IPS DF 6.9 (cell line): ENCODE measurements at regions not wholly inside any gene's neighbourhood (a gene's known extent, or its start where the extent isn't known, plus 50 kb on each side); places are given as distances from the start of the nearest gene placed in this dataset.

Source experiments
- DNase-seq: peaks from one replicate; pipeline ENCODE4 v3.0.0-alpha.2; 2013; ENCODE audit warnings: low read depth, low spot score
- H3K27ac ChIP-seq: one replicate; pipeline ENCODE4 v1.5.1; 2013; ENCODE audit warnings: low read length, control low read depth
- H3K27me3 ChIP-seq: 2 replicates; pipeline ENCODE4 v1.6.1; 2013; ENCODE audit warnings: mild to moderate bottlenecking, low read length; ENCODE audit not compliant: control insufficient read depth, insufficient read depth
- H3K36me3 ChIP-seq: 2 replicates; pipeline ENCODE4 v1.6.1; 2013; ENCODE audit warnings: low read length; ENCODE audit not compliant: control insufficient read depth, insufficient read depth
- H3K4me1 ChIP-seq: 2 replicates; pipeline ENCODE4 v1.6.1; 2013; ENCODE audit warnings: low read length; ENCODE audit not compliant: control insufficient read depth, insufficient read depth
- H3K4me3 ChIP-seq: 2 replicates; pipeline ENCODE4 v1.5.1; 2013; ENCODE audit warnings: mild to moderate bottlenecking, low read length
- H3K9me3 ChIP-seq: 2 replicates; pipeline ENCODE4 v1.6.1; 2013; ENCODE audit warnings: low read length, inconsistent platforms; ENCODE audit not compliant: control insufficient read depth, insufficient read depth
- WGBS: extraction: QIAGEN DNeasy Blood & Tissue Kit; methylation state at CpG from one replicate; pipeline ENCODE4 v1.1.7; 2013; ENCODE audit warnings: mixed read lengths, missing lambda C conversion rate; ENCODE audit not compliant: insufficient read length, insufficient coverage; 5-methylcytosine and 5-hydroxymethylcytosine counted together

DNA sequence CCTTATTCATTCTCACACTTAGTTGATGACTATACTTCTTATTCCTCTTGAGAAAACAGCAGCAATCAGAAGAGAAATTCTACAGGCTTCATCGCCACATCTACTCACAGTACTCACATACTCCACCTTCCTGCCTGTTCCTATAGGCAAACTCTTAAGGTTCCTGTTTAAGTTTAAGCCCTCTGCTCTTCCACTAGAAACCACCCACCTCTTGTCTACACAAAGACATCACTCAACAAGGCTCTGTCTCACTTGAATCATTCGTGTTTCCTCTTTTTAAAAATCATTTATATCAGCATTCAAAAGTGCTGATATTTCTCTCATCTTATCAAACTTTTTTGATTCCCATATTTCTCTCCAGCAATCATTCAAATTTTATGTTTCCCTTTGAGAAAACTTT lies 85.5 kb upstream of the ADO start:
- no peak overlapping the region for H3K27ac ChIP-seq
- no peaks in the 10 kb centered on the region; the same call in 1 of the 2 replicates for H3K27me3 ChIP-seq
- H3K4me1 ChIP-seq, result no peaks in the 10 kb centered on the region
- H3K36me3 ChIP-seq, result no peaks in the 10 kb centered on the region
- H3K4me3 ChIP-seq, result no peak overlapping the region
- H3K9me3 ChIP-seq, result no peaks in the 10 kb centered on the region
- WGBS, result no CpG with 5 or more reads among the region's 2 CpGs
- DNase-seq, result no peak

DNA sequence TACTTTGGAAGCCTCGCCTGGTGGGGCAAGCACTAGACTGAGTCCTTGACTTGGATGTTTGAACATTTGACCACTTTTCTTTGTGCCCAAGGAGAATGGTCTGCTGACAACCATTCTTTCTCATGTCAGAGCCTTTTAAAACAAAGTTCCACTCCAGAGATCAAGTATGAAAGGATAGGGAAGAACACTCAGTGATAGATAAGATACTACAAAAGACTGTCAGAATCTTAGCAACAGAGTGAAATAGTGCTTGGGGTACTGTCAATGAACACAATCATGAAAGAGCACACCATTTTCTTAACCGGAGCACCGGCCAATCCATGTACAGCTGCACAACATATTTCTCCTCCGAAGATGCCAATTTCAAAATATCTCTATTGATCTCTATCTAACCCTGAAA lies 82.8 kb upstream of the ADO start:
- Histone ChIP-seq H3K27ac (no peak overlapping the region), H3K36me3 (no peaks in the 10 kb centered on the region), H3K9me3 (no peaks in the 10 kb centered on the region), H3K4me3 (no peak overlapping the region), H3K27me3 (no peaks in the 10 kb centered on the region; the same call in 1 of the 2 replicates), H3K4me1 (no peaks in the 10 kb centered on the region)
- no peak for DNase-seq
- WGBS, result no CpG with 5 or more reads among the region's 4 CpGs

DNA sequence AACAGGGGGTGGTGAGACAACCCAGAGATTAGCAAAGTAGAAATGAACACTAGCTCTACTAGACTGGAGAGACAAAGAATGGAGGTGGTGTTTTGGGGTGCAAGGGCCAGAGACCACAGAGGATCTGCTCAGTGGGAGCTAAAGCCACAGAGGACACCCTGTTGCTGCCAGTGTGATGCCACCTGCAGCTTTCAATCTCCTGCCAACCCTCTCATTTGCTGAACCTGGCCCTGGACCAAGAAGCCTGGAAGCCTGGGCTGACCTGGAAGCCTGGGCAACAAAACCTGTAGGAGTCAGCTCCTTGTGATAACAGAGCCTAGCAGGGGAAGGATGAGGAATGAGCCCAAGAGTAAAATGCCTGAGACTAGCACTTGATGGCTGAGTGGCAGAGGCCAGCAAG lies 81.1 kb upstream of the ADO start:
- no peaks in the 10 kb centered on the region for H3K36me3 ChIP-seq
- no peaks in the 10 kb centered on the region; the same call in 1 of the 2 replicates for H3K27me3 ChIP-seq

DNA sequence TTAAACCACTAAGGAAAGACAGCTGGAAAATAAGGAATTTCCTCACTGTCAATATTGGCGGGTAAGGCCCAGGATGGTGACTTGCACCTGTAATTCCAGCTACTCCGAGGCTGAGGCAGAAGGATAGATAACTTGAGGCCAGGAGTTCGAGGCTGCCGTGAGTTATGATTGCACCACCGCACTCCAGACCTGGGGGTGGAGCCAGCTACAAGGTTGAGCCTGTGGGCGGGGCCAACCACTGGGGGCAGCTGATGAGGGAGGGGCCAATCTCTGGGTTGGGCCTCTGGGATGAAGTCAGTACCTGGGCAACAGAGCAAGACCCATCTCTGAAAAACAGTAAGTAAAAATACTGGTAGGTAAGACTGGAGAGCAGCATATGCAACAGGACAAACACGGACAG lies 80.1 kb upstream of the ADO start:
- H3K9me3 ChIP-seq, result no peaks in the 10 kb centered on the region
- no peaks in the 10 kb centered on the region for H3K4me1 ChIP-seq
- no peaks in the 10 kb centered on the region for H3K36me3 ChIP-seq
- H3K27me3 ChIP-seq, result no peaks in the 10 kb centered on the region; the same call in 1 of the 2 replicates
- no peak overlapping the region for H3K27ac ChIP-seq
- no CpG with 5 or more reads among the region's 7 CpGs for WGBS
- no peak for DNase-seq
- no peak overlapping the region for H3K4me3 ChIP-seq

More for the DNA sequence above, 81.1 kb upstream of the ADO start:
- H3K4me3 ChIP-seq, result no peak overlapping the region
- H3K9me3 ChIP-seq, result no peaks in the 10 kb centered on the region
- no peak for DNase-seq
- no peaks in the 10 kb centered on the region for H3K4me1 ChIP-seq
- no peak overlapping the region for H3K27ac ChIP-seq

DNA sequence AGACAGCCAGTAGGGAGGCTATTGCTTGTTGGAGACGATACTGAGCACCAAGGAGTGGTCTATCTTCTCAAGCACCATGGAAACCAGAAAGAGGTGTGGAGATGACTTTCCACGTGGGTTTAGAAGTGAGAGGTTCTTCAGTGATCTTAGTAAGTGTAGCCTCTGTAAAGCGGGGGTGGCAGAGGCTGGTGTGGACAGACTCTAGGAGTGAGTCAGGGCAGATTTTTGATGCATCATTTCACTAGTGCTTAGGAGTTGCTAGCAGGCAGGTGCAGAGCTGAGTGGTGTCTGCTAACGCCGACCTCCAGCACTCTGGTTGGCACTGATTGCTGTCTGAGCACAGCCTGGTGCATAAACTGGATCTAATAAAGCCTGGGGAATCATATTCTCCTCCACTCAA lies 78.4 kb upstream of the ADO start:
- Histone ChIP-seq H3K4me1 (no peaks in the 10 kb centered on the region), H3K9me3 (no peaks in the 10 kb centered on the region), H3K27me3 (no peaks in the 10 kb centered on the region; the same call in 1 of the 2 replicates), H3K36me3 (no peaks in the 10 kb centered on the region), H3K4me3 (no peak overlapping the region), H3K27ac (no peak overlapping the region)
- no CpG with 5 or more reads among the region's 5 CpGs for WGBS
- no peak for DNase-seq

DNA sequence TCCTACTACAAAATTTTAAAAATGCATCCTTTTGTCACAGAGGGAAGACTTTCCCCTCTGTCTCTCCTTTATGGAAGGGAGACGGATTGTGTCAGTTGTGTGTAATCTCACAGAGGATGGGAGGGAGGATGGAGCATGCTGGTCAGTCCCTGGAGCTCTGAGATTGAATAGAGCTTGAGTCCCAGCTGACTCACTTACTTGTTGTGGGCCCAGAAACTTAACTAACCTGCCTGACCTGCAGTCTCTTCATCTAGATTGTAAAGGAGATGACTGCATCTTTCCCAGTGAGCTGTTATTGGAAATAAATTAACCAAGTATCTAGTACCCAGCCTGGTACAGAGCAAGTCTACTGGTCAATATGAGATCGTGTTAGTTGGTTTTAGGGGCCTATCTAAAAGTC lies 77.9 kb upstream of the ADO start:
- Histone ChIP-seq H3K4me3 (no peak overlapping the region), H3K36me3 (no peaks in the 10 kb centered on the region), H3K27ac (no peak overlapping the region), H3K4me1 (no peaks in the 10 kb centered on the region), H3K27me3 (no peaks in the 10 kb centered on the region; the same call in 1 of the 2 replicates), H3K9me3 (no peaks in the 10 kb centered on the region)
- WGBS, result no CpG with 5 or more reads among the region's 2 CpGs
- no peak for DNase-seq

DNA sequence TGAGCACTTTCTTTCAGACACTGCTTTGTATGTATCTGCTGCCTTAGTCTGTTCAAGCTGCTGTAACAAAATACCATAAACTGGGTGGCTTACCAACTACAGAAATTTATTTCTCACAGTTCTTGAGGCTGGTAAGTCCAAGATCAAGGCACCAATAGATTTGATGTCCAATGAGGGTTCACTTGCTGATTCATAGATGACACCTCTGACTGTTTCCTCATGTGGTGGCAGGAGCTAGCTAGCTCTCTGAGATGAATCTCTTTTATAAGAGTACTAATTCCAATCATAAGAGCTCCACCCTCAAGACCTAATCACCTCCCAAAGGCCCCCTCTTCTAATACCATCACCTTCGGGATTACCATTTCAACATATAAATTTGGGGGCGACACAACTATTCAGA lies 76.6 kb upstream of the ADO start:
- no peak overlapping the region for H3K27ac ChIP-seq
- WGBS, result no CpG with 5 or more reads among the region's 2 CpGs
- no peak for DNase-seq
- no peaks in the 10 kb centered on the region for H3K4me1 ChIP-seq
- no peaks in the 10 kb centered on the region; the same call in 1 of the 2 replicates for H3K27me3 ChIP-seq
- H3K4me3 ChIP-seq, result no peak overlapping the region
- no peaks in the 10 kb centered on the region for H3K9me3 ChIP-seq
- no peaks in the 10 kb centered on the region for H3K36me3 ChIP-seq

DNA sequence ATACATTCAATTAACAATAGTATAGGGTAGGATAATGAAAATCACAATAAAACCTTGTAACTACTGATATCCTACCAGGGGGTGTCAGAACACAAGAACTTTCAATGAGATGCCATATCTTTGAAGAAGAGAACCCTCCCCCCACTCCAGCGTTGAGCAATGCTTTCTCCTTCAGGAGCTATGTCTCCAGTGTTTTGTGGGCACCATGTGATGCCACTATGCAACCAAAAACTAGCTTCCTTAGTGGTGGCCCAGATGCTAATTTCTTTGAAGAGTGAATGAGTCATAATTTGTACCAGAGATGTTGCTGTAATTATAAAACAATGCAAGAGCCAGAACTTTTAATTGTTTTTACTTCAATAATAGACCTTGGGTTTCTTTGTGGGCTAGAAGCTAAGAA lies 76.0 kb upstream of the ADO start:
- H3K36me3 ChIP-seq, result no peaks in the 10 kb centered on the region
- H3K4me1 ChIP-seq, result no peaks in the 10 kb centered on the region
- no peaks in the 10 kb centered on the region; the same call in 1 of the 2 replicates for H3K27me3 ChIP-seq
- no peaks in the 10 kb centered on the region for H3K9me3 ChIP-seq
- no peak overlapping the region for H3K27ac ChIP-seq
- WGBS, result no CpG with 5 or more reads among the region's 1 CpG
- no peak overlapping the region for H3K4me3 ChIP-seq
- no peak for DNase-seq

DNA sequence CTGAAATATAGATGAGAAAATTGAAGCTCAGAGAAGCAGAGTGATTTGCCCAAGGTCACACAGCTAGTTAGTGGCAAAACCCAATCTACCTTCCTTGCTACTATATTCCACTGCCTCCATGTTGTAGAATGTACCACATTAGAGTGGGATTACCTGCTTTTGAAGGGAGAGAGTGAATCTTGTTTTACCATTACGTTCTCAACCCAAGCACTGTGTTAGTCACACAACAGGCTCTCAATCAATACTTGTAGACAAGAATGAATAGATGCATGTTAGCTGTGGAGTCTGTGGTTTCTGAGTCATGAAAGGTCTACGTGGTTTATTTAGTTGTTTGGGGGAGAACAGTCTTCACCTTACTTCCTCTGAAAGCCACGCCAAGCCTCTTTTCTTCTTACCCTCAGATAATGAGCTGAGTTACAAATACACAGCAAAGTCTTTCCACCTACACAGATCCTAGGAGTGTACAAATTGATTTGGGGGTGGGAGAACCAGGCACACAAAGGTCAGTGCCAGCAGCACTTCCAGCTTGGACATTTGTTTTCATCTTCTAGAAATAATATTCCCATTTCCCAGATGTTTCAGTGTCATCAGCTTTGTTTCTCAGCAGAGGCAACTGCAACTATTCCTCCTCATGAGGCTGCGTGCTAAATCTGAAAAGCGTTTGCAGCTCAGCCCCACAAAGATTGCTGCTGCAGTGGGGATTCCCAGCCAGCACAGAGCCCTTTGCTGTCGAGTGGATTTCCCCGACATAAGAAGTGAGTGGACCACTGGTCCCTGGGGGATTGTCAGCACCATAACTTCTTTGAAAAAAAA lies 71.5 kb upstream of the ADO start:
- Histone ChIP-seq H3K4me1 (no peaks in the 10 kb centered on the region; the same call in 1 of the 2 replicates), H3K36me3 (no peaks in the 10 kb centered on the region), H3K9me3 (no peaks in the 10 kb centered on the region), H3K4me3 (no peak overlapping the region), H3K27me3 (no peaks in the 10 kb centered on the region), H3K27ac (no peak overlapping the region)
- DNase-seq, result no peak
- no CpG with 5 or more reads among the region's 7 CpGs for WGBS

DNA sequence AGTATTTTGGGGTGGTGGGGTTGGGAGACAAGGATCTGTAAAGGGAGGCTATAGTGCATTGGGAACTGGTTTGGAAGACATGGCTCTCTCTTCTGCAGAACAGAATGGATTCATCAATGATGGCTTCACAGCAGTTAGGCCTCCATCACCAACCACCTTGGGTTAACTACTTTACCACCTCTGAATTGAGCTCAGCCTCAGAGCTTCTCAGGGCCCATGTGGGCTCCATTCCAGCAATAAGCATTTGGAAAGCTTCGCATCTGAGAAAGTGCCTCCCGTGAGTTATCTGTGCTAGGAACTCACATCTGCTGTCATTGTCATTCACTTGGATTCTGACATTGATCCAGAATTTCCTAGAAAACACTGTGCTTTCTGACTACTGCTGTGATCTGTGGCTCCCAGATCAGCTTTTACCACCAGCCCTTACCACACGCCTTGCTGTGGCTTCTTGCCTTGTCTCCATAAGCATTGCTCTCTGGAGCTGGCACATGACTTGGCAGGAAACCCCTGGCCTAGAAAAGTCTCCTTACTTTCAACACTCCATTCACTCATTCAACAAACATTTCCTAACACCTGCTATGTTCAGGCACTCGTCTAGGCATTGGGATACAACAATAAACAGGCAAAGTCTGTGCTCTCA lies 70.7 kb upstream of the ADO start:
- Histone ChIP-seq H3K36me3 (no peaks in the 10 kb centered on the region), H3K4me1 (no peaks in the 10 kb centered on the region; the same call in 1 of the 2 replicates), H3K27ac (no peak overlapping the region), H3K9me3 (no peaks in the 10 kb centered on the region), H3K27me3 (no peaks in the 10 kb centered on the region), H3K4me3 (no peak overlapping the region)
- no CpG with 5 or more reads among the region's 4 CpGs for WGBS
- DNase-seq, result no peak
